Thymus (tissue), 11 donors: ENCODE measurements at regions not wholly inside any gene's neighbourhood (a gene's known extent, or its start where the extent isn't known, plus 50 kb on each side); places are given as distances from the start of the nearest gene placed in this dataset.
"Not testable (repeated sequence)": the region's sequence is repeated elsewhere in the genome, so short reads cannot be mapped to it uniquely, and the experiment has no call there.

Source experiments
- DNase-seq, 9 donors: peaks; one replicate each; pipeline ENCODE4 v3.0.0-alpha.2; 2013; ENCODE audit warnings: low spot score in 9 of 9, low read depth in 6 of 9, missing footprints in 1 of 9
- H3K27ac ChIP-seq, 2 donors: one replicate each; pipeline ENCODE4 v1.5.1; 2013; ENCODE audit warnings: control low read depth in 1 of 2, low read depth in 1 of 2, low read length in 1 of 2, mild to moderate bottlenecking in 1 of 2, moderate library complexity in 1 of 2
- H3K27me3 ChIP-seq, 2 donors: one replicate each; pipeline ENCODE4 v1.5.1; 2013; ENCODE audit warnings: low read length in 1 of 2; ENCODE audit not compliant: control insufficient read depth in 2 of 2, insufficient read depth in 1 of 2
- H3K36me3 ChIP-seq, 2 donors: one replicate each; pipeline ENCODE4 v1.5.1; 2013; ENCODE audit warnings: low read length in 1 of 2, mild to moderate bottlenecking in 1 of 2, moderate library complexity in 1 of 2; ENCODE audit not compliant: control insufficient read depth in 2 of 2, insufficient read depth in 2 of 2
- H3K4me1 ChIP-seq, 2 donors: one replicate each; pipeline ENCODE4 v1.5.1; 2013; ENCODE audit warnings: low read length in 2 of 2; ENCODE audit not compliant: control insufficient read depth in 2 of 2, insufficient read depth in 2 of 2
- H3K4me3 ChIP-seq, 2 donors: one replicate each; pipeline ENCODE4 v1.5.1; 2013; ENCODE audit warnings: low read length in 2 of 2, control low read depth in 1 of 2, mild to moderate bottlenecking in 1 of 2
- H3K9me3 ChIP-seq, 2 donors: one replicate each; pipeline ENCODE4 v1.5.1; 2013; ENCODE audit warnings: low read length in 1 of 2, mild to moderate bottlenecking in 1 of 2; ENCODE audit not compliant: control insufficient read depth in 2 of 2, insufficient read depth in 1 of 2
- WGBS: extraction: QIAGEN DNeasy Blood & Tissue Kit; methylation state at CpG from one replicate; pipeline ENCODE4 v1.1.7; 2013; 5-methylcytosine and 5-hydroxymethylcytosine counted together
- donor health status: healthy.

DNA sequence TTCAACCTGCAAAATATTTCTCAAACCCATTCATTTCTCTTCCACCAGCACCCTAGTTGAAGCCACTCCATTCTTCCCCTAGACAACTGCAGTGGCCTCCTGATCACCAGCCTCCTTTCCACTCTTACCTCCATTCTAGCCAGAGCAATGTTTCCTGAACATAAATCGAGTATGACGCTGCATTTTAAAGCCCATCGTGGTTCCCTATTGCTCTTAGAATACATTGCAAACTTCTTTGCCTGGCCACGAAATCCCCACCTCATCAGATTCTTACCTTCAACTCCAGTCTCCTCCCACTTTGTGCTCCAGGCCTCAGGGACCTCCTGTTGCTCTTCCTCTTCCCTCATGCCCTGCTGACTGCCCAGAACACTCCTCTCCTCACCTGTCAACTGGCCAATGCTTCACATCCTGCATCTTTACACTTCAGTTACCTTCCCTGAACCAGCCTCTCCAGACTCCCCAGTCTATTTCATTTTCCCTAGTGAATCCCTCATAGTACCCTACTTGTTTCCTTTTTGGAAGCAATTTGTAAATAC, 176.5 kb upstream of the CTAGE1 start:
- 11% methylated on average over 4 of the region's 4 CpGs for WGBS
- H3K27me3 ChIP-seq = no peaks in the 10 kb centered on the region
- no peaks in the 10 kb centered on the region for H3K9me3 ChIP-seq
- H3K36me3 ChIP-seq = no peaks in the 10 kb centered on the region
- H3K4me3 ChIP-seq = no peak overlapping the region
- H3K4me1 ChIP-seq = no peaks in the 10 kb centered on the region
- no peak for DNase-seq
- no peak overlapping the region for H3K27ac ChIP-seq

DNA sequence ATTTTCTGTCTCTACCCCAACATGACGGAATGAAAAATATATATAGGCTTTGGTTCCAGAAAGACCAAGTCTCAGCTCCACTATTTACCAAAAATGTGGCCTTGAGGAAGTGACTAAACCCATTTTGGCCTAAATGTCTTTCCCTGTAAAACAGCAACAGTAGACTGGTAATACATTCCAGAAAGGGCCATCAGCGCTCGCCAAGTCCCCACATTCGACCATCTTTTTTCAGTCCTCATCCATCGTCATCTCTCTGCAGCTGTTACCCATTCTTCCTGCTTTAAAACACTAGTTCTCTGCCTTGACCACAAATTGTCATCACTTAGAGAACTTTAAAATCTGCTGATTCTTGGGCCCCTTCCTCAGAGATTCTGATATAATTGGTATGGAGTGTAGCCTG, 183.8 kb upstream of the CTAGE1 start:
- DNase-seq = no peak
- no peaks in the 10 kb centered on the region for H3K36me3 ChIP-seq
- H3K4me1 ChIP-seq = peaks cover 0 to 3% of the 10 kb centered on the region in 2 donors
- no peaks in the 10 kb centered on the region for H3K9me3 ChIP-seq
- H3K4me3 ChIP-seq = no peak overlapping the region
- whole genome bisulfite sequencing = 97% methylated on average over 5 of the region's 5 CpGs
- no peak overlapping the region for H3K27ac ChIP-seq
- no peaks in the 10 kb centered on the region for H3K27me3 ChIP-seq

DNA sequence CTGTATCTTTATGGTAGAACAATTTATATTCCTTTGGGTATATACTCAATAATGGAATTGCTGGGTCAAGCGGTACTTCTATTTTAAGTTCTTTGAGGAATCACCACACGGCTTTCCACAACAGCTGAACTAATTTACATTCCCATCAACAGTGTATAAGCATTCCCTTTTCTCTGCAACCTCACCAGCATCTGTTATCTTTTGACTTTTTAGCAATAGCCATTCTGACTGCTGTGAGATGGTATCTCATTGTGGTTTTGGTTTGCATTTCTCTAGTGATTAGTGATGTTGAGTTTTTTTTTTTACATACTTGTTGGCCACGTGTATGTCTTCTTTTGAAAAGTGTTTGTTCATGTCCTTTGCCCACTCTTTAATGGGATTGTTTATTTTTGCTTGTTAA, 184.7 kb upstream of the CTAGE1 start:
- not testable (repeated sequence) for H3K36me3 ChIP-seq, H3K27ac ChIP-seq, DNase-seq, H3K4me1 ChIP-seq, H3K4me3 ChIP-seq, H3K9me3 ChIP-seq, H3K27me3 ChIP-seq
- WGBS = 67% methylated on average over 3 of the region's 3 CpGs

DNA sequence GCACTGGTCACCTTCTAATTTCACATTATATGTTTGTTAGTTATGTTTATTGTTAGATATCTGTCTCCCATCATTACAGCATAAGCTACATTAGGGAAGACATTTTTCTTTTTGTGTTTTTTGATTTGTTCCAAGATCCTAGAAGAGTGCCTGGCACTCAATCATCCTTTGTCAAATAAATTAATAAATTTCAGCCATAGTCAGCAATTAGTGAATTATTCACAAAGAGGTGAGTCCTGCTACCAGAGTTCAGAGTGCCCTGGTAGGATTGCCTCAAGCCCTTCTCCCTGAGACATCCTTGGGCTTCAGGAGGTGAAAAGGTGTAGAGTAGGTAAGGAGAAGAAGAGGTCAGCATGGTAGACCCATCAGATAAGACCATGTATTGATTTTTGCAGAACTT, 186.2 kb upstream of the CTAGE1 start:
- peaks cover 0 to 3% of the 10 kb centered on the region in 2 donors for H3K4me1 ChIP-seq
- no peak for DNase-seq
- no peaks in the 10 kb centered on the region for H3K27me3 ChIP-seq
- no peak overlapping the region for H3K4me3 ChIP-seq
- H3K9me3 ChIP-seq = no peaks in the 10 kb centered on the region
- H3K27ac ChIP-seq = no peak overlapping the region
- no peaks in the 10 kb centered on the region for H3K36me3 ChIP-seq

DNA sequence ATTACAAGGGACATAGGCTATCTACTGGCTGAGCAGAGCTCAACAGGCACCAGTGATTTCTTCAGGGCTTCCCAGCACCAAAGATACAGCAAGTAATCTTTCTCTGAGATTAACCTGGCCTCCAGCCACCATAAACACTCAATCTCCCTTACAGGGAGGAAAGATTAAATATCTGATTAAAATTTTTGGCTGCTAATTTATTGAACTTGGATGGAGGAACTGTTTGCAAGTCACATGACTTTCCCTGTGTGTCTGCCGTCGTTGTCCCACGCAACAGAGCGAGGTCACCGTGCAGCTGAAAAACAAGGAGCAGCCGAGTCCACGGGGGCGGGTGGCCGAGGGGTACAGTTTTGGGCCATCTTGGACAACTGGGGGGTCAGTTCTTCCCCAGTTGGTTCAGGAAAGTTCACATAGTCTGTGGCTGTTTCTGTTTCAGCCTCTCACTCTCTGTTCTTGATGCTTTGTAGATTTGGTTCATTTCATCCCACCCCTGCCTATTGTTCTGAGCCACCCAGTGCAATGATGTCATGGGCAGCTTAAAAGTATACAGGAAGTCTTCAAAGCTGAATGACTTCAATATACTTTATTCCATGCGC, 186.8 kb upstream of the CTAGE1 start:
- WGBS = 86% methylated on average over 10 of the region's 10 CpGs
- Histone ChIP-seq H3K9me3 (no peaks in the 10 kb centered on the region), H3K27ac (no peak overlapping the region), H3K36me3 (no peaks in the 10 kb centered on the region), H3K27me3 (no peaks in the 10 kb centered on the region), H3K4me1 (peaks cover 0 to 3% of the 10 kb centered on the region in 2 donors), H3K4me3 (no peak overlapping the region)
- no peak for DNase-seq

DNA sequence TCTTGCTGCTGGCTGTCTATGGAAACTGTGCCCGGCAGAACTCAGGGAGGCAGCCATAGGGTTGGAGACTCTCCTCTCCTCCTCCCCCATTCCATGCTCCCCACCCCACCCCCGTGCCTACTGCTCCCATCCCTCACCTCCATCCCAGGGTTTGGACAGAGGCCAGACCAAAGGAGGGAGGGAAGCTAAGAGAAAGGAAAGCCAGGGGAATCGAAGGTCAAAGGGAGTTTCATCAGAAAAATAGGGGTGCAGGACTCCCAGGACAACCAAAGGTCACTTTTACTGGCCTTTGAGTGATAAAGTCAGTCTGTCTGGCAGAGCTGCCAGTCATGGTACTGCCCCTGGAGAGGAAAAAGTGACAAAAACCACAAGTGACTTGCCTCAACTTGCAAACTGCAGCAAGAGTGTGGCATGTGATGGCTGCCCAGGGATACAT, 187.3 kb upstream of the CTAGE1 start:
- no peaks in the 10 kb centered on the region for H3K9me3 ChIP-seq
- no peak overlapping the region for H3K27ac ChIP-seq
- no peaks in the 10 kb centered on the region for H3K27me3 ChIP-seq
- no peaks in the 10 kb centered on the region for H3K36me3 ChIP-seq
- 53% methylated on average over 3 of the region's 3 CpGs for WGBS
- no peak for DNase-seq
- peaks cover 0 to 3% of the 10 kb centered on the region in 2 donors for H3K4me1 ChIP-seq
- no peak overlapping the region for H3K4me3 ChIP-seq

DNA sequence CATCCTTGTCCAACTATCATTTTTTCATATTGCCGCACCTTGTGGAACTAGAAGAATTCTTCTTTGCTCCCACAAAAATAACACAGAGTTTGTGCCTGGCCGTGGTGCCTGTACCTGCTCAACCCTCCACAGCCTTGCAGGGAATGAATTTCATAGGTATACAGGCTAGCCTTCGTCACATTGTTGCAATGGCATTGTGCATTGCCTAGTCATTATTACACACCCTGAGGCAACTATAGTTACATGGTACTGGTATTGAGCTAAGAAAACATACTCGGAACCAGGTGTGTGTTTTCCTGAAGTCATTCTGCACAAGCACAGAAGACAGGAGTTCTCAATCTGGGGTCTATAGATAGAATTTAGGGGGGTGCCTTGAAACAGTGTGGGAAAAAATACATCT, 188.0 kb upstream of the CTAGE1 start:
- 73% methylated on average over 4 of the region's 4 CpGs for WGBS
- no peak for DNase-seq
- Histone ChIP-seq H3K4me3 (no peak overlapping the region), H3K9me3 (no peaks in the 10 kb centered on the region), H3K27ac (no peak overlapping the region), H3K4me1 (peaks cover 0 to 3% of the 10 kb centered on the region in 2 donors), H3K27me3 (no peaks in the 10 kb centered on the region), H3K36me3 (no peaks in the 10 kb centered on the region)

DNA sequence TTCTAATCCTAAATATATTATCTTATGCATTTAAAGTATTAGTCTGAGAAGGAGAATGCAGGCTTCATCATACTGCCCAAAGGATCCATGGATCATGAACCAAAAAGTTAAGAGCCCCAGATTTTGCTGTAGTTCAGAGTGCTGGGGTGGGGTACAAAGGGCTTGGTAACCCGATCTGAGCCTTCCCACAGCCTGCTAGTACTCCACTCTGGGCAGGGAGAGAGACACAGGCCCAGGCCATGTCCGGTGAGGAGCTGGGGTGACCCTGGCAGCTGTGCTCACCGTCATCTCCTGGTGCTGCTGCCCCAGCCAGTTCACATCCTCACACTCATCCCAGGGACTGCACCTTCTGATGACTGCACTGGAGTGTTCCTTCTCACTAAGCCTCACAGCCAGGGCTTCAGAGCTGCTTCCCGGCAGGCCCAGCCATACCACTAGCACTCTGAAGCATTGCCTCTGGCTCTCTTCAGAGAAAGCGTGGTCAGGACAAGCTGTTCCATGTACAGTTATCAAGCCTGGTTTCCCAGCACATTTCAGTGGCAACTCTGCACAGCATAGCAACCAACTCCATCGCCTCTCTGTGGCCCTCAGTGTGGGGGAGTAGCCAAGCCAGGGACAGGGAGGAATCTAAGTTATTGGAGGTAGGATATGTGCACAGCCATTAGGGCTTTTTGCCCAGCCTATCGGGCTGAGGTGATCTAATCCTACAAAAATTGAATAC, 189.0 kb upstream of the CTAGE1 start:
- 93% methylated on average over 7 of the region's 7 CpGs for WGBS
- H3K9me3 ChIP-seq = no peaks in the 10 kb centered on the region
- no peaks in the 10 kb centered on the region for H3K36me3 ChIP-seq
- no peak for DNase-seq
- no peak overlapping the region for H3K4me3 ChIP-seq
- H3K27ac ChIP-seq = no peak overlapping the region
- H3K4me1 ChIP-seq = peaks cover 0 to 3% of the 10 kb centered on the region in 2 donors
- H3K27me3 ChIP-seq = no peaks in the 10 kb centered on the region

DNA sequence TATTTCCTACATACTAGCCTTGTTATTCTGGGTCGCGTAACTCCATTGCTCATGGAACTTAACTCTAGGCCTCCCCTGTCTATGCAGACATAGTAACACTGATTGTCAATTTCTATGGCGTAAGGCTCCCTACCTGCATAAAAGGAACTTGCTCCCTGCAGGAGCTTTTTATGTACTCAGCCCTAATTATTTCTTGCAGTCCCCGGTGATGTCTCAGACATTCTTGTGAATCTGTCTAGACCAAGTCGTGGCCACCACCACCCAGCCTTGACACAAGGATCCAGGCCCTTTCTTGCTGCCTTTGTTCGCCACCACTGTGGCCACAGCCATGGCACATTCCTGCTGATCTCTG, 189.5 kb upstream of the CTAGE1 start:
- Histone ChIP-seq H3K27ac (no peak overlapping the region), H3K4me3 (no peak overlapping the region), H3K4me1 (peaks cover 0 to 3% of the 10 kb centered on the region in 2 donors), H3K9me3 (no peaks in the 10 kb centered on the region), H3K36me3 (no peaks in the 10 kb centered on the region), H3K27me3 (no peaks in the 10 kb centered on the region)
- no peak for DNase-seq
- 96% methylated on average over 6 of the region's 6 CpGs for WGBS
